ENCODE measurements at regions not wholly inside any gene's neighbourhood (a gene's known extent, or its start where the extent isn't known, plus 50 kb on each side); places are given as distances from the start of the nearest gene placed in this dataset.

- H3K4me1 ChIP-seq (ENCODE audit: control insufficient read depth, extremely low read depth, insufficient read depth, low read length), result no peaks in the 10 kb centered on the region
- no peaks in the 10 kb centered on the region for H3K27me3 ChIP-seq (ENCODE audit: control insufficient read depth, extremely low read depth, insufficient read depth, low read length)
- no peaks in the 10 kb centered on the region for H4K20me1 ChIP-seq (ENCODE audit: control insufficient read depth, extremely low read depth, insufficient read depth, low read length)
- no peak overlapping the region for H2AFZ ChIP-seq (ENCODE audit: control insufficient read depth, low read length)
- no peaks in the 10 kb centered on the region for H3K9me1 ChIP-seq (ENCODE audit: control insufficient read depth, extremely low read depth, insufficient read depth, low read length)
- no peaks in the 10 kb centered on the region for H3K36me3 ChIP-seq (ENCODE audit: control insufficient read depth in 2 of 2, extremely low read depth in 1 of 2, insufficient read depth in 2 of 2, low read length in 2 of 2)
- no peaks in the 10 kb centered on the region for H3K79me2 ChIP-seq (ENCODE audit: control insufficient read depth, insufficient read depth, low read length)
- no peak overlapping the region for H3K4me2 ChIP-seq (ENCODE audit: control insufficient read depth, extremely low read depth, insufficient read depth, low read depth, low read length)
- FAIRE-seq (no peak), DNase-seq (ENCODE audit: low read depth, low spot score) (no peak)
- H3K9me3 ChIP-seq (ENCODE audit: control insufficient read depth, low read depth, low read length), result no peaks in the 10 kb centered on the region
- dilution Hi-C loops (cut with MboI; ENCODE audit: extremely low pct_ligation_motif_present, low sequenced_read_pairs), result no loop called here
- no peak overlapping the region for H3K4me3 ChIP-seq (ENCODE audit: control insufficient read depth in 2 of 3, extremely low read depth in 1 of 3, insufficient read depth in 2 of 3, low read depth in 1 of 3, low read length in 3 of 3)
- TF ChIP-seq EZH2 (IDR thresholded peaks at IDR 0.05; ENCODE audit: low read length), result no peak
- TF ChIP-seq, protein P1, sequence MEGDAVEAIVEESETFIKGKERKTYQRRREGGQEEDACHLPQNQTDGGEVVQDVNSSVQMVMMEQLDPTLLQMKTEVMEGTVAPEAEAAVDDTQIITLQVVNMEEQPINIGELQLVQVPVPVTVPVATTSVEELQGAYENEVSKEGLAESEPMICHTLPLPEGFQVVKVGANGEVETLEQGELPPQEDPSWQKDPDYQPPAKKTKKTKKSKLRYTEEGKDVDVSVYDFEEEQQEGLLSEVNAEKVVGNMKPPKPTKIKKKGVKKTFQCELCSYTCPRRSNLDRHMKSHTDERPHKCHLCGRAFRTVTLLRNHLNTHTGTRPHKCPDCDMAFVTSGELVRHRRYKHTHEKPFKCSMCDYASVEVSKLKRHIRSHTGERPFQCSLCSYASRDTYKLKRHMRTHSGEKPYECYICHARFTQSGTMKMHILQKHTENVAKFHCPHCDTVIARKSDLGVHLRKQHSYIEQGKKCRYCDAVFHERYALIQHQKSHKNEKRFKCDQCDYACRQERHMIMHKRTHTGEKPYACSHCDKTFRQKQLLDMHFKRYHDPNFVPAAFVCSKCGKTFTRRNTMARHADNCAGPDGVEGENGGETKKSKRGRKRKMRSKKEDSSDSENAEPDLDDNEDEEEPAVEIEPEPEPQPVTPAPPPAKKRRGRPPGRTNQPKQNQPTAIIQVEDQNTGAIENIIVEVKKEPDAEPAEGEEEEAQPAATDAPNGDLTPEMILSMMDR (optimal IDR thresholded peaks at IDR 0.05 in 1 of 3, IDR thresholded peaks at IDR 0.05 in 1 of 3, conservative IDR thresholded peaks at IDR 0.05 in 1 of 3; ENCODE audit: extremely low read depth in 1 of 3, insufficient read depth in 2 of 3, low read length in 3 of 3), result no peak
- no peak overlapping the region for H3K9ac ChIP-seq (ENCODE audit: control insufficient read depth, extremely low read depth, insufficient read depth, low read length)
- H3K27ac ChIP-seq (ENCODE audit: control insufficient read depth, insufficient read depth, low read length), result no peak overlapping the region
Observed at GRCh38 chr12:100068305-100068704, 74.4 kb downstream of the BLTP3B start.

DNA sequence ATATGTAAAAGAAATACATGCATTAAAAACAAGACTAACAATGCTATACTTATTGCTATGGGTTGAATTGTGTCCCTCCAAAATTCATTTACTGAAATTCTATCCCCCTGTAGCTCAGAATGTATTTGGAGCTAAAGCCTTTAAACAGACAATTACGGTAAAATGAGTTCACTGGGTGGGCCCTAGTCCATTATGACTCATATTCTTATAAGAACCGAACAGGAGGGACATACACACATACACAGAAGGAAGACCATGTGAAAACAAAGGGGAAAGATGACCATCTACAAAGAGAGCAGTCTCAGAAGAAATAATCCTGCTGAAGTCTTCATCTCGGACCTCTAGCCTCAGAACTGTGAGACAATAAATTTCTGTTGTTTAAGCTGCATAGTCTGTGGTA, 77.1 kb upstream of the ANKS1B start:
- Histone ChIP-seq H3K79me2 (ENCODE audit: control insufficient read depth, insufficient read depth, low read length) (no peaks in the 10 kb centered on the region), H3K9me1 (ENCODE audit: control insufficient read depth, extremely low read depth, insufficient read depth, low read length) (no peaks in the 10 kb centered on the region), H3K27me3 (ENCODE audit: control insufficient read depth, extremely low read depth, insufficient read depth, low read length) (no peaks in the 10 kb centered on the region), H3K4me3 (ENCODE audit: control insufficient read depth in 2 of 3, extremely low read depth in 1 of 3, insufficient read depth in 2 of 3, low read depth in 1 of 3, low read length in 3 of 3) (no peak overlapping the region), H3K27ac (ENCODE audit: control insufficient read depth, insufficient read depth, low read length) (no peak overlapping the region), H4K20me1 (ENCODE audit: control insufficient read depth, extremely low read depth, insufficient read depth, low read length) (no peaks in the 10 kb centered on the region), H3K4me1 (ENCODE audit: control insufficient read depth, extremely low read depth, insufficient read depth, low read length) (no peaks in the 10 kb centered on the region), H3K9ac (ENCODE audit: control insufficient read depth, extremely low read depth, insufficient read depth, low read length) (no peak overlapping the region), H3K36me3 (ENCODE audit: control insufficient read depth in 2 of 2, extremely low read depth in 1 of 2, insufficient read depth in 2 of 2, low read length in 2 of 2) (no peaks in the 10 kb centered on the region), H3K9me3 (ENCODE audit: control insufficient read depth, low read depth, low read length) (no peaks in the 10 kb centered on the region), H2AFZ (ENCODE audit: control insufficient read depth, low read length) (no peak overlapping the region), H3K4me2 (ENCODE audit: control insufficient read depth, extremely low read depth, insufficient read depth, low read depth, low read length) (no peak overlapping the region)
- no peak for DNase-seq (ENCODE audit: low read depth, low spot score)
- dilution Hi-C loops (cut with MboI; ENCODE audit: extremely low pct_ligation_motif_present, low sequenced_read_pairs), result no loop called here
- TF ChIP-seq EZH2 (IDR thresholded peaks at IDR 0.05; ENCODE audit: low read length), result no peak
- TF ChIP-seq, protein P1 (optimal IDR thresholded peaks at IDR 0.05 in 1 of 3, IDR thresholded peaks at IDR 0.05 in 1 of 3, conservative IDR thresholded peaks at IDR 0.05 in 1 of 3; ENCODE audit: extremely low read depth in 1 of 3, insufficient read depth in 2 of 3, low read length in 3 of 3), result no peak
- no peak for FAIRE-seq
